ENCODE measurements at regions not wholly inside any gene's neighbourhood (a gene's known extent, or its start where the extent isn't known, plus 50 kb on each side); places are given as distances from the start of the nearest gene placed in this dataset.

GRCh38 chr4:157572951-157573350 is 352.4 kb downstream of the GRIA2 start:
- Histone ChIP-seq H3K36me3 (no peaks in the 10 kb centered on the region), H3K4me1 (no peaks in the 10 kb centered on the region), H3K9me3 (no peaks in the 10 kb centered on the region), H3K27me3 (no peaks in the 10 kb centered on the region), H3K27ac (no peak overlapping the region), H3K4me3 (no peak overlapping the region)
- WGBS, 2 donors = 26 to 75% methylated on average over 3 of the region's 3 CpGs
- TF ChIP-seq EP300 (IDR thresholded peaks at IDR 0.05) (no peak), POLR2A (IDR thresholded peaks at IDR 0.05) (no peak), POLR2AphosphoS5 (IDR thresholded peaks at IDR 0.05) (no peak)
- TF ChIP-seq, protein P1, sequence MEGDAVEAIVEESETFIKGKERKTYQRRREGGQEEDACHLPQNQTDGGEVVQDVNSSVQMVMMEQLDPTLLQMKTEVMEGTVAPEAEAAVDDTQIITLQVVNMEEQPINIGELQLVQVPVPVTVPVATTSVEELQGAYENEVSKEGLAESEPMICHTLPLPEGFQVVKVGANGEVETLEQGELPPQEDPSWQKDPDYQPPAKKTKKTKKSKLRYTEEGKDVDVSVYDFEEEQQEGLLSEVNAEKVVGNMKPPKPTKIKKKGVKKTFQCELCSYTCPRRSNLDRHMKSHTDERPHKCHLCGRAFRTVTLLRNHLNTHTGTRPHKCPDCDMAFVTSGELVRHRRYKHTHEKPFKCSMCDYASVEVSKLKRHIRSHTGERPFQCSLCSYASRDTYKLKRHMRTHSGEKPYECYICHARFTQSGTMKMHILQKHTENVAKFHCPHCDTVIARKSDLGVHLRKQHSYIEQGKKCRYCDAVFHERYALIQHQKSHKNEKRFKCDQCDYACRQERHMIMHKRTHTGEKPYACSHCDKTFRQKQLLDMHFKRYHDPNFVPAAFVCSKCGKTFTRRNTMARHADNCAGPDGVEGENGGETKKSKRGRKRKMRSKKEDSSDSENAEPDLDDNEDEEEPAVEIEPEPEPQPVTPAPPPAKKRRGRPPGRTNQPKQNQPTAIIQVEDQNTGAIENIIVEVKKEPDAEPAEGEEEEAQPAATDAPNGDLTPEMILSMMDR (IDR thresholded peaks at IDR 0.05) = no peak
- no peak for DNase-seq
- intact Hi-C loops (cut with DNase I) = no loop called here

DNA sequence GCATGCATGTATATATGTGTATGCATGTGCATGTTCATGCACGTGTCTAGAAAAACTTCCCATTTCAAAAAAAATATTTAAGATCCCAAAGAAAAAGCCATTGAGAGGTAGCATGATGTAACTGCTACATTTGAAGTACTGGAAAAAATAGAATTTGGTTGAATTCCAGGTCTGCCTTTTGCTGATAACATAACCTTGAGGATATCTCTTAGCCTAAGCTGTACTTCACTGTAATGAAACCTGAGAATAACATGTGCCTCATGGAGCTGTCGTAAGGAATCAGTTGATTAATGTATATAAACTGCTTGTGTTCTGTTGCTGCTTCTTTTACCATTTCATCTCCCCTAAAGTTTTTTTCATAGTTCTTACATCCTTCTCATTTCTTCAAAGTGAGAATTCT is 351.8 kb downstream of the GRIA2 start:
- no peaks in the 10 kb centered on the region for H3K4me1 ChIP-seq
- WGBS, 2 donors = 80% methylated on average over 2 of the region's 2 CpGs
- intact Hi-C loops (cut with DNase I) = no loop called here

GRCh38 chr4:157564771-157565170 is 344.2 kb downstream of the GRIA2 start:
- no peaks in the 10 kb centered on the region for H3K4me1 ChIP-seq
- DNase-seq = no peak
- no peak overlapping the region for H3K4me3 ChIP-seq
- H3K27me3 ChIP-seq = no peaks in the 10 kb centered on the region
- TF ChIP-seq POLR2AphosphoS5 (IDR thresholded peaks at IDR 0.05) = no peak
- TF ChIP-seq EP300 (IDR thresholded peaks at IDR 0.05) = no peak
- TF ChIP-seq POLR2A (IDR thresholded peaks at IDR 0.05) = no peak
- no peaks in the 10 kb centered on the region for H3K36me3 ChIP-seq
- intact Hi-C loops (cut with DNase I) = no loop called here
- WGBS, 2 donors = 65 to 79% methylated on average over 2 of the region's 2 CpGs
- no peak overlapping the region for H3K27ac ChIP-seq
- no peaks in the 10 kb centered on the region for H3K9me3 ChIP-seq

More for the DNA sequence above, 351.8 kb downstream of the GRIA2 start:
- TF ChIP-seq POLR2AphosphoS5 (IDR thresholded peaks at IDR 0.05) = no peak
- DNase-seq = no peak
- Histone ChIP-seq H3K27ac (no peak overlapping the region), H3K9me3 (no peaks in the 10 kb centered on the region), H3K4me3 (no peak overlapping the region), H3K36me3 (no peaks in the 10 kb centered on the region), H3K27me3 (no peaks in the 10 kb centered on the region)

DNA sequence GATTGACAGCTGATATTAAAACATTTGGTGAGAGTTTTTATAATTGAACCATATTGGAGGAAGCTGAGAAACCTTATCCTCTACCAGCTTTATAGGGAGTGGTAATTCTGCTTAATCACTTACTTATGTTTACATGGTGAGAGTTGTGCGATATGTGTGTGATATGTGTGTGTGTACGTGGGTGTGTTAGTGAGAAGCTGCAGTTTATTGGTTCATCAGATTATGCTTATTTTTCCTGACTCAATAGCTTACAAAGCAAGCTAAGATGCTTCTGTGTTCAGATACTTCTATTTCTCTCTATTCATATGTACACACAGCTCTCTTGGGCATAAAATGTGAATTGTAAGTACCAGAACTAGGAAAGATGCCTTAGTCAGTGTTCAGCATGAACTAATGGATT is 343.7 kb downstream of the GRIA2 start:
- no peaks in the 10 kb centered on the region for H3K4me1 ChIP-seq
- TF ChIP-seq EP300 (IDR thresholded peaks at IDR 0.05) (no peak), POLR2AphosphoS5 (IDR thresholded peaks at IDR 0.05) (no peak), POLR2A (IDR thresholded peaks at IDR 0.05) (no peak)
- TF ChIP-seq, protein P1 (IDR thresholded peaks at IDR 0.05) = no peak
- H3K27ac ChIP-seq = no peak overlapping the region
- WGBS, 2 donors = 22 to 62% methylated on average over 2 of the region's 2 CpGs
- no peaks in the 10 kb centered on the region for H3K27me3 ChIP-seq
- intact Hi-C loops (cut with DNase I) = no loop called here
- no peaks in the 10 kb centered on the region for H3K9me3 ChIP-seq
- no peak for DNase-seq
- no peaks in the 10 kb centered on the region for H3K36me3 ChIP-seq
- no peak overlapping the region for H3K4me3 ChIP-seq

GRCh38 chr4:157558016-157558415 is 337.5 kb downstream of the GRIA2 start:
- no peak overlapping the region for H3K4me3 ChIP-seq
- TF ChIP-seq EP300 (IDR thresholded peaks at IDR 0.05) (no peak), POLR2AphosphoS5 (IDR thresholded peaks at IDR 0.05) (no peak), POLR2A (IDR thresholded peaks at IDR 0.05) (no peak)
- TF ChIP-seq, protein P1 (IDR thresholded peaks at IDR 0.05) = no peak
- intact Hi-C loops (cut with DNase I) = no loop called here
- WGBS, 2 donors = 50 to 70% methylated on average over 2 of the region's 2 CpGs
- H3K36me3 ChIP-seq = no peaks in the 10 kb centered on the region
- H3K27ac ChIP-seq = no peak overlapping the region
- no peaks in the 10 kb centered on the region for H3K9me3 ChIP-seq
- DNase-seq = no peak
- H3K27me3 ChIP-seq = no peaks in the 10 kb centered on the region
- no peaks in the 10 kb centered on the region for H3K4me1 ChIP-seq

- DNase-seq = no peak
- H3K9me3 ChIP-seq = no peaks in the 10 kb centered on the region
- no peaks in the 10 kb centered on the region for H3K4me1 ChIP-seq
- H3K4me3 ChIP-seq = no peak overlapping the region
- intact Hi-C loops (cut with DNase I) = no loop called here
- H3K36me3 ChIP-seq = no peaks in the 10 kb centered on the region
- H3K27ac ChIP-seq = no peak overlapping the region
- WGBS, 2 donors = 44 to 45% methylated on average over 5 of the region's 5 CpGs
- TF ChIP-seq POLR2AphosphoS5 (IDR thresholded peaks at IDR 0.05) = no peak
- no peak for TF ChIP-seq EP300 (IDR thresholded peaks at IDR 0.05)
- TF ChIP-seq, protein P1 (IDR thresholded peaks at IDR 0.05) = no peak
- no peaks in the 10 kb centered on the region for H3K27me3 ChIP-seq
Measured at GRCh38 chr4:157550028-157550427, 329.5 kb downstream of the GRIA2 start.

Measured in sigmoid colon (tissue), 6 donors.